ENCODE measurements at regions not wholly inside any gene's neighbourhood (a gene's known extent, or its start where the extent isn't known, plus 50 kb on each side); places are given as distances from the start of the nearest gene placed in this dataset.

- no peak for TF ChIP-seq PKNOX1 (IDR thresholded peaks at IDR 0.05)
- TF ChIP-seq FOXA1 (IDR thresholded peaks at IDR 0.05) = no peak
- TF ChIP-seq FOXM1 (IDR thresholded peaks at IDR 0.05; ENCODE audit: borderline replicate concordance) = no peak
- TF ChIP-seq HDGF (IDR thresholded peaks at IDR 0.05; ENCODE audit: borderline replicate concordance) = no peak
- no peak for TF ChIP-seq ELF4 (IDR thresholded peaks at IDR 0.05)
- no peak for TF ChIP-seq SP1 (IDR thresholded peaks at IDR 0.05)
- no peak for TF ChIP-seq NFRKB (IDR thresholded peaks at IDR 0.05)
- TF ChIP-seq LEF1 (IDR thresholded peaks at IDR 0.05; ENCODE audit: borderline replicate concordance) = no peak
- no peak for TF ChIP-seq CTBP1 (IDR thresholded peaks at IDR 0.05; ENCODE audit: borderline replicate concordance)
- no peak for TF ChIP-seq TARDBP (IDR thresholded peaks at IDR 0.05)
Measured at GRCh38 chr18:75782204-75782603, 354.7 kb upstream of the SMIM21 start.
